A673 (cell line): ENCODE measurements at regions not wholly inside any gene's neighbourhood (a gene's known extent, or its start where the extent isn't known, plus 50 kb on each side); places are given as distances from the start of the nearest gene placed in this dataset.

Experiments used
- BruUV-seq: library from RNA; stranded (reverse); fragments of 400-500 nt; replicated peaks from 2 replicates; lab custom pipeline; 2021; lab: Mats Ljungman, UMichigan
- CTCF ChIA-PET: fragments of 300-600 bp; sonication (Branson Sonifier 250); formaldehyde crosslinking; loops from one replicate; lab custom pipeline; 2022; ENCODE audit warnings: antibody characterized with exemption; lab: Charles Lee
- POLR2A ChIA-PET: fragments of 300-600 bp; sonication (Branson Sonifier 250); formaldehyde crosslinking; loops from one replicate; lab custom pipeline; 2022; ENCODE audit warnings: antibody characterized with exemption; ENCODE audit not compliant: low non-redundant PET; lab: Charles Lee
- DNase-seq: peaks from one replicate; pipeline ENCODE4 v3.0.0-alpha.2; 2015; ENCODE audit warnings: low spot score
- H3K27ac ChIP-seq: fragments of 200-600 bp; sonication (generic); 2 replicates; pipeline ENCODE4 v1.5.1; 2016; ENCODE audit warnings: mixed run types, low read depth, mild to moderate bottlenecking, mixed read lengths, antibody characterized with exemption, low read length; ENCODE audit not compliant: poor library complexity, severe bottlenecking
- H3K27me3 ChIP-seq: fragments of 200-600 bp; sonication (generic); replicated peaks from 2 replicates; pipeline ENCODE4 v1.6.1; 2017; ENCODE audit warnings: mixed run types, low read depth, mild to moderate bottlenecking, mixed read lengths, antibody characterized with exemption, low read length; ENCODE audit not compliant: insufficient read depth, poor library complexity
- H3K36me3 ChIP-seq: fragments of 200-600 bp; sonication (generic); 2 replicates; pipeline ENCODE4 v1.6.1; 2016; ENCODE audit warnings: mixed run types, mild to moderate bottlenecking, mixed read lengths, antibody characterized with exemption, low read length; ENCODE audit not compliant: insufficient read depth, poor library complexity, severe bottlenecking
- H3K4me1 ChIP-seq: fragments of 200-600 bp; sonication (generic); 2 replicates; pipeline ENCODE4 v1.6.1; 2017; ENCODE audit warnings: mixed run types, mild to moderate bottlenecking, mixed read lengths, antibody characterized with exemption, low read length; ENCODE audit not compliant: insufficient read depth, poor library complexity, severe bottlenecking
- H3K4me3 ChIP-seq: fragments of 200-600 bp; sonication (generic); 2 replicates; pipeline ENCODE4 v1.5.1; 2016; ENCODE audit warnings: low read depth, mixed run types, mild to moderate bottlenecking, mixed read lengths, low read length; ENCODE audit not compliant: poor library complexity, severe bottlenecking
- H3K9me3 ChIP-seq: fragments of 200-600 bp; sonication (generic); 2 replicates; pipeline ENCODE4 v1.6.1; 2016; ENCODE audit warnings: mixed run types, low read depth, mild to moderate bottlenecking, mixed read lengths, antibody characterized with exemption, low read length; ENCODE audit not compliant: poor library complexity, severe bottlenecking
- CTCF ChIP-seq: fragments of 300-800, 200-600 bp; sonication (generic); conservative IDR thresholded peaks from 2 replicates; pipeline ENCODE4 v1.5.1; 2017; ENCODE audit warnings: low read depth, mild to moderate bottlenecking, antibody characterized with exemption, low read length, moderate library complexity, mixed read lengths
- EZH2 ChIP-seq: fragments of 200-600 bp; sonication (generic); IDR thresholded peaks from 2 replicates; pipeline ENCODE4 v1.6.1; 2017; ENCODE audit warnings: borderline replicate concordance, low read depth, mild to moderate bottlenecking, mixed read lengths, antibody characterized with exemption, low read length; ENCODE audit not compliant: poor library complexity, severe bottlenecking
- intact Hi-C: fragments of 100-400 bp; cut with micrococcal nuclease; formaldehyde crosslinking; loops from one replicate; pipeline ENCODE4 v1.10.0; 2022; ENCODE audit not compliant: unreplicated experiment

DNA sequence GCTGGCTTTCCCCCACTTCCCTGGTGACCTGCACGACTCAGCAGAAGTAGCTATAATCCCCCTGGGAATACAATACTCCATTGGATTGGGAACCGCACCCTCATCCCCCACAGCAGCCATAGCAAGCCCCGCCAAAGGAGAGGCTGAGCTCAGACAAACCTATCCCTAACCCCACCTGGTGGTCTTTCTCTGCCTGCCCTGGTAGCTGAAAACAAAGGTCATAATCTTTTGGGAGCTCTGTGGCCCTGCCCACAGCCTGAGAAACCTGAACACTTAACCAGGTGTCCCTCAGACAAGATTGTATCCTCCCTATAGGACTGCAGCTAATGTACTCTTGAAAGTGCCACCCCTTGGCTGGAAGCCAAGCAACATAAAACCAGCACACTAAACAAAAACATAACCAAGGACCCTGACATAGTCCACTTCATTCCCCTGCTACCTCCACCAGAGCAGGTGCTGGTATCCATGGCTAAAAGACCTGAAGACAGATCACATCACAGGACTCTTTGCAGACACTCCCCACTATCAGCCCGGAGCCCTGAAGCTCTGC is 71.6 kb upstream of the RUNX1 start:
- POLR2A ChIA-PET: no interaction called here
- Histone ChIP-seq H3K36me3 (no peaks in the 10 kb centered on the region), H3K4me3 (no peak overlapping the region), H3K4me1 (no peaks in the 10 kb centered on the region), H3K27me3 (no peaks in the 10 kb centered on the region), H3K9me3 (no peaks in the 10 kb centered on the region), H3K27ac (no peak overlapping the region)
- CTCF ChIA-PET: no interaction called here
- BruUV-seq: no TSS peak
- TF ChIP-seq CTCF (no peak), EZH2 (no peak)
- no peak for DNase-seq
- intact Hi-C loops: no loop called here

- Histone ChIP-seq H3K36me3 (no peaks in the 10 kb centered on the region), H3K9me3 (no peaks in the 10 kb centered on the region), H3K27ac (no peak overlapping the region), H3K4me1 (no peaks in the 10 kb centered on the region), H3K27me3 (no peaks in the 10 kb centered on the region), H3K4me3 (no peak overlapping the region)
- intact Hi-C loops: no loop called here
- DNase-seq: no peak
- TF ChIP-seq EZH2 (no peak), CTCF (no peak)
- ChIA-PET CTCF (no interaction called here), POLR2A (no interaction called here)
- no TSS peak for BruUV-seq
Measured at GRCh38 chr21:35119501-35120047, 70.5 kb upstream of the RUNX1 start.

GRCh38 chr21:35116777-35117176 is 67.7 kb upstream of the RUNX1 start:
- no TSS peak for BruUV-seq
- no peak for DNase-seq
- Histone ChIP-seq H3K36me3 (no peaks in the 10 kb centered on the region), H3K27ac (no peak overlapping the region), H3K9me3 (no peaks in the 10 kb centered on the region), H3K4me1 (no peaks in the 10 kb centered on the region), H3K27me3 (no peaks in the 10 kb centered on the region), H3K4me3 (no peak overlapping the region)
- intact Hi-C loops: no loop called here
- ChIA-PET POLR2A (no interaction called here), CTCF (no interaction called here)
- TF ChIP-seq CTCF (no peak), EZH2 (no peak)
